Fibroblast of lung (primary cell): ENCODE measurements at regions not wholly inside any gene's neighbourhood (a gene's known extent, or its start where the extent isn't known, plus 50 kb on each side); places are given as distances from the start of the nearest gene placed in this dataset.

Experiments used
- EZH2 ChIP-seq: IDR thresholded peaks from 2 replicates; pipeline ENCODE4 v1.5.1; 2012; ENCODE audit warnings: low read length, control low read depth, mild to moderate bottlenecking; ENCODE audit errors: missing control alignments
- TF ChIP-seq, protein P1 (sequence below), 2 donors: IDR thresholded peaks in 1 of 2; conservative IDR thresholded peaks in 1 of 2; 1 replicate in 1 of 2; 2 replicates in 1 of 2; pipeline ENCODE4 v1.5.1; 2011 to 2012; ENCODE audit warnings: low read length in 2 of 2, control low read depth in 1 of 2, inconsistent platforms in 1 of 2, low read depth in 1 of 2, mild to moderate bottlenecking in 1 of 2

DNA sequence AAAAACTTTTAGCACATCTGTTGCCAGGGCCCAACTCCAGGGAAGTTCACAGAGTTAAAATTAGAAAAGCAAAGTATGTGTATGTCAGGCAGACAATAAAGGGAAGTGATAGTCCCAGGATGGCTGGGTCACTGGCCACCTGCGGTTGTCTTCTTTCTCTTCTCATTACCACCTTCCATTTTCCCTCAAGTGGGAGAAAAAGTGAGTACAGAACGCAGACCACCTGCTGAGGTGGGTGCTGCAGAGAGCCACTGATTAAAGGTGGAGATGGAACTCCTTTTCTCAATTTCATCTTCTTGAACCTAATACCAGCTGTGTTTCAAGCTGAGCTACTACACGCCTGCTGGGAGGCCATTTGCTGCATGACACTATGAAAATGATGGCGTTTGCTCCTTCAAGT is 88.8 kb upstream of the PDE4B start:
- TF ChIP-seq, protein P1, sequence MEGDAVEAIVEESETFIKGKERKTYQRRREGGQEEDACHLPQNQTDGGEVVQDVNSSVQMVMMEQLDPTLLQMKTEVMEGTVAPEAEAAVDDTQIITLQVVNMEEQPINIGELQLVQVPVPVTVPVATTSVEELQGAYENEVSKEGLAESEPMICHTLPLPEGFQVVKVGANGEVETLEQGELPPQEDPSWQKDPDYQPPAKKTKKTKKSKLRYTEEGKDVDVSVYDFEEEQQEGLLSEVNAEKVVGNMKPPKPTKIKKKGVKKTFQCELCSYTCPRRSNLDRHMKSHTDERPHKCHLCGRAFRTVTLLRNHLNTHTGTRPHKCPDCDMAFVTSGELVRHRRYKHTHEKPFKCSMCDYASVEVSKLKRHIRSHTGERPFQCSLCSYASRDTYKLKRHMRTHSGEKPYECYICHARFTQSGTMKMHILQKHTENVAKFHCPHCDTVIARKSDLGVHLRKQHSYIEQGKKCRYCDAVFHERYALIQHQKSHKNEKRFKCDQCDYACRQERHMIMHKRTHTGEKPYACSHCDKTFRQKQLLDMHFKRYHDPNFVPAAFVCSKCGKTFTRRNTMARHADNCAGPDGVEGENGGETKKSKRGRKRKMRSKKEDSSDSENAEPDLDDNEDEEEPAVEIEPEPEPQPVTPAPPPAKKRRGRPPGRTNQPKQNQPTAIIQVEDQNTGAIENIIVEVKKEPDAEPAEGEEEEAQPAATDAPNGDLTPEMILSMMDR (conservative IDR thresholded peaks at IDR 0.05 in 1 of 2, IDR thresholded peaks at IDR 0.05 in 1 of 2; ENCODE audit: low read depth in 1 of 2, low read length in 2 of 2) = no peak
- TF ChIP-seq EZH2 = no peak
